GM19397 (cell line): ENCODE measurements at regions not wholly inside any gene's neighbourhood (a gene's known extent, or its start where the extent isn't known, plus 50 kb on each side); places are given as distances from the start of the nearest gene placed in this dataset.
"Not testable (repeated sequence)": the region's sequence is repeated elsewhere in the genome, so short reads cannot be mapped to it uniquely, and the experiment has no call there.

Source experiments
- ATAC-seq: cut with Tn5 transposase; IDR thresholded peaks from one replicate; pipeline ENCODE4 v1.9.1; 2021; ENCODE audit warnings: mild to moderate bottlenecking, moderate library complexity; ENCODE audit not compliant: unreplicated experiment

DNA sequence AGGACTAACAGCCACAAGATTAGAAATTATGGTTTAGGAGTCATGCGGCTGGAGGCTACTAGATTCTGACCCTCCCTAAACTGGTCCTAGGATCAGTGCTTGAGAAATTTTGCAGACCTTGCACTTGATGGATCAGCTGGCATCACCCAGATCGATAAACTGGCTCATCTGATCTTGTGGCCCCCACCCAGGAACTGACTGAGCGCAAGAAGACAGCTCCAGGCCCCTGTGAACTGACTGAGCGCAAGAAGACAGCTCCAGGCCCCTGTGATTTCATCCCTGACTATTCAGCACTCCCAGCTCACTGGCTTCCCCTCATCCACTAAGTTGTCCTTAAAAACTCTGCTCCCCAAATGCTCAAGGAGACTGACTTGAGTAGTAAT, 67.8 kb downstream of the MRPL36 start:
- not testable (repeated sequence) for ATAC-seq

DNA sequence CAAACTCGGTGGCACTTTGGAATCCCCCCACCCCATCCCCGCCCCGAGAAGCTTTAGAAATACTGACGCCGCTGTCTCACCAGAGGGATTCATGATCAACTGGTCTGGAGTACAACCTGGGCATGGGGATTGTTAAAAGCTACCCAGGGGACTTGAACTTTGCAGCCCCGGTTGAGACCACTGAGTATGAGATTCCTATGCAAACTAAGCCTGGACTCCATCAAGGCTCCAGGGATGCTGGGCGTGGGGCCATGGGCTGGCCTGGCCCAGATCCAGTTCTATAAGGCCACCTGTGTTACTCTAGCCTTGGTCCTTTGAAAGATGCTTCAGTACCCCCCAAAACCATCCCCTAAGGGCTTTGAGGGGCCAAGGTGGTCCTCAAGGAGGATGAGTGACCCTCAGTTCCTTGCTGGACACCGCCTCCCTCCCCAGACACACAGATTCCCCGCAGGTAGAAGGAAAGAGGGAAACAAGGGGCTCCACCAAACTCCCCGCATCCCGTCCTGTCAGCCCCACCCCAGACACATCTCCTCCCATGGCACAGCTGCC, 68.5 kb downstream of the MRPL36 start:
- no peak for ATAC-seq

DNA sequence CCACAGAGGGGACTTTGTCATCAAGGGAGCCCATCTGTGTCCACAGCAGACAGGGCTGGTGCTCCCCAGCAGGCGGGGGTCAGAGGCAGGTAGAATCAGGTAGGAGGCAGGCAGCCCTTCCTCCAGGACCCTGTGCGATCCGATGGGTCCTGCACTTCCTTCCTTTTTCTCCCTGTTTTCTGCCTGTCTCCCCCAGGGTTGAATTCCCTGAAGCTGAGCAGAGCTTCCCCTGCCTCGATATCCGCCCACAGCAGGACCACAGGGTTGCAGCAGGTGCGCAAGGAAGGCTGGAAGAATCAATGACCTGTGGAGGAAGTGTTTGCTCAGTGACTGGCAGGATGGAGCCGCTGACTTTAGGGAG, 69.2 kb downstream of the MRPL36 start:
- ATAC-seq: no peak

DNA sequence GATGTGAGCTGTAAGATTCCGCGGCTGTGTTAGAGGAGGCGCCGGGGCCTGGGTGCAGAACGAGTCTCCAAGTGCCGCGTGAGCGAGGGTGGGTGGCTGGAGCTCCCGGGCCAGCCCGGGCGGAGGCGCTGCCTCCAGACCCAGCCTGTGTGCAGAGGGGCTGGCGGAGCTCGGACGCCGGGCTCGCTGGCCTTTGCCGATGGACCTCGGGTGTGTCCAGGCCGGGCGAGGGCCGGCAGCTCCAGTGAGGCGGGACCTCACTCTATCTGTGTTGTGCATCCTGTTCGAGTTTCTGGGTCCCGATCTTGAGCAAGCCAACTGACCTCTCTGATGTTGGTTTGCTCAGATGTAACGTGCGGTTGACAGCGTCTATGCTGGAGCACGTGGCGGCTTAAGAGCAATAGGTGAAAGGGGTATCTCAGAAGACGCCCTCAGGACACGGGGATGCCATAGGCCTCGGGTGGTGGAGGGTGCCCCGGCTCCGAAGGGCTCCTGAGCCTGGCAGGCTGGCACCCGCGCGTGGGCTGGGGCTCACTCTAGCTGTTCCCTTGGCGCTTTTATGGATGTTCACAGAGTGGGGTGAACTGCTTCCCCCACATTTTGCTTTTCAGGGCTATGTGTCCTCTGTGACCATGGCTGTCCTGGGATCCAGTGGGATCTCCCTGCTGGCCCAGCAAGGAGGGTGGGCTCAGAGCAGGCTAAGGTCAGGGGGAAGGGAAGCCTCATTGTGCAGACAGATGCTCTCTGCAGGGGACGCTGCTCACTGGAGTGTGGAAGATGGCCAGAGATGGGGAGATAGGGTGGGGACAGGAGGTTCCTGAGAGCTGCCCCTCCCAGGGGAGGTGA, 69.8 kb downstream of the MRPL36 start:
- no peak for ATAC-seq

DNA sequence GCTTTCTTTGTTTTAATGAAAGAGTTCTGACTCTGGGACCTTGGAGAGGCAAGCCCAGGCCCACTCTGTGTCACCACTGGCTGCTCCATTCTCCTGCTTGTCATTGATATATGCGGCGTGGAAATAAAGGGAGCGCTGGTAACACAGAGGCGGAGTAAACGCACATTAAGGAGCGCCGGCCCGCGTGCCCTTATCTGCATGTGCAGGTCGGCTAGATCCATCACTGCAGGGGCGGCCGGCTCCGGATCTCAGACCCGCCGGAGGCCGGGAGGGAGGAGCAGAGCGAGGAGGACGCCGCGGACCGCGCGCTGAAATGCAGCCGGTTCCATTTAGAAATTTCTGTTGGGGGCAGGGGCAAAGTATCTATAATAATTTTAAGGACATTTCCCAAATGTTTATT, 70.8 kb downstream of the MRPL36 start:
- no peak for ATAC-seq

DNA sequence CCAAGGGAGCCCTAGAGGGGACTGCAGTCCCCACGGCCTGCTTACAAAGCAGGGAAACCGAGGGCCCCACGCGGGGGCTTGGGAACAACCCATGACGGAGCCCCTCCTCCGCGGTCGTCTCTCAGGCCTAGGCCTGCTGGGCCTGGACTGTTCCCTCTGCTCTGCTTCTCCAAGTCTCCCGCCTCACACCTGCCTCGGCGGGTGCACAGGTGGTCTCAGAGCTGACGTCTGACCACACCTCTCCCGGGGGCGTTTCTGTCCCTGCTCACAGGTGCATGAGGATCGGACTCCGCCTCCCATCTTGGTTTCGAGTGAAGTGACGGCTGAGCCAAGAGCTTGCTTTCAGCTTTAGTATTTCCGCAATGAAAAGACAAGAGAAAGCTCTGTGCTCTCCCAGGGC, 72.1 kb downstream of the MRPL36 start:
- ATAC-seq: no peak

DNA sequence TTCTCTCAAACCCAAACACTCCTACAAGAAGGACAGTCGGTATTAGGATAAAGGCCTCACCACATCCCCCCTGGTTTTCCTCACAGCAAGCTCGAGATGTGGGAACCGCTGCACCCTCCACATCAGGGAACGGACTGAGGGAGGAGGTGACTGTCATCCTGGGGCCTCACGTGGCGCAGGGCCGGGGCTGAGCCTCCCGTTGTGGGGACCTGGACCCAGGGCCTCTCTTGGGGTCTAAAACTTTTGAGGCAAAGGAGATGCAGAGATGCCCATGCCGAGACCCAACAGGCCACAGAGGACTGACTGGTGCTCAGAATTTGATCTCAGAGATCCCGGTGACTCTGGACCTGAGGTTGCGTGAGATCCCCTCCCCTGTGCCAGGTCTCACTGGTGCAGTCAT, 72.7 kb downstream of the MRPL36 start:
- ATAC-seq: no peak

DNA sequence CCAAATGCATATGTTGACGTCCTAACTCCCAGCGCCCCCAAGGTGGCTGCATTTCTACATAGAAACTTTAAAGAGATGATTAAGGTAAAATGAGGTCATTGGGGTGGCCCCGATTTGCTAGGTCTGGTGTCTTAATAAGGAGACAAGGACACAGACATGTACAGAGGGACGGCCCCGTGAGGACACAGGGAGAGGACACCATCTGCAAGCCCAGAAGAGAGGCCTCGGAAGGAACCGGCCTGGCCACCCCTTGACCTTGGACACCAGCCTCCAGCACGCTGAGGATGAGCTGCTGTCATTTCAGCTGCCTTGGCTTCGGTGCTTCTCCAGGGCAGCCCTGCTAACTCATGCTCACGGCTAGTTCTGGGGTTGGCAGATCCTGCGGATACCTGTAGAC, 73.2 kb downstream of the MRPL36 start:
- no peak for ATAC-seq

DNA sequence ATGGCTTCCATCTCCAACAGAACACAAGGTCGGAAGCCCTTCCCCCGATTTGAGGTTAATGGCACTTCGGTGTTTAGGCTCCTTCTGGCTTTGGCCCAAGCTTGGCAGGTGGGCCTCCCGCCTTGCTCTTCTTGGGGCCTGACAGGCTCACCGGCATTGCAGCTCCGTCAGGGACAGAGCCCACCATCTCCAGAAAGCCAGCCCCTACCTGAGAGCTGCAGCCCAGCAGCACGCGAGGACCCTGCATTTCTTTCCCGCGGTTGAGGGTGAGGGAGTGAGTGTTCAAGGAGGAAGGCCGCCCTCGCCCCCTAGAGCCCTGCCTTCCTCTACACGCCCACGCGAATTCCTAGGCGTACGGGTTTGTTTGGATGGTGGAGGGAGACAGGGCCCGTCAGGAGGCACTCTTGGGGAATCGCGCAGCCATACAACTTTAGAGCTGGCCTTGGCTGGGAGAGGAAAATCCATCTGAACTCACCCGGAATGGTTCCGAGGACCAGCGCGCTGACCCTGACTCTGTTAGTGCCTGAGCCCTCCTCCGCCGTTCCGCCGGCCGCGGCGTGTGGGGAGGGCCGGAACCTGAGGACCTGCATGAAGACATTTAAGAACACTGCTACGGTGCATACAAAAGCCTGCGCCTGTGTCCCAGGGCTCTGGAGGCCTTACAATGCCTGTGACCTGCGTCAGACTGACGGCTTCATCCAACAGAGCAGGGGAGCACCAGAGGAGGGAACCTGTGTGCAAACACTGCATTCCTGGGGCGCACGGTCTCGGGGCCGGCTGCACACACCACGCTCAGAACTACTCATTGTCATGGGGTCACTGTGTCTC, 73.8 kb downstream of the MRPL36 start:
- no peak for ATAC-seq

DNA sequence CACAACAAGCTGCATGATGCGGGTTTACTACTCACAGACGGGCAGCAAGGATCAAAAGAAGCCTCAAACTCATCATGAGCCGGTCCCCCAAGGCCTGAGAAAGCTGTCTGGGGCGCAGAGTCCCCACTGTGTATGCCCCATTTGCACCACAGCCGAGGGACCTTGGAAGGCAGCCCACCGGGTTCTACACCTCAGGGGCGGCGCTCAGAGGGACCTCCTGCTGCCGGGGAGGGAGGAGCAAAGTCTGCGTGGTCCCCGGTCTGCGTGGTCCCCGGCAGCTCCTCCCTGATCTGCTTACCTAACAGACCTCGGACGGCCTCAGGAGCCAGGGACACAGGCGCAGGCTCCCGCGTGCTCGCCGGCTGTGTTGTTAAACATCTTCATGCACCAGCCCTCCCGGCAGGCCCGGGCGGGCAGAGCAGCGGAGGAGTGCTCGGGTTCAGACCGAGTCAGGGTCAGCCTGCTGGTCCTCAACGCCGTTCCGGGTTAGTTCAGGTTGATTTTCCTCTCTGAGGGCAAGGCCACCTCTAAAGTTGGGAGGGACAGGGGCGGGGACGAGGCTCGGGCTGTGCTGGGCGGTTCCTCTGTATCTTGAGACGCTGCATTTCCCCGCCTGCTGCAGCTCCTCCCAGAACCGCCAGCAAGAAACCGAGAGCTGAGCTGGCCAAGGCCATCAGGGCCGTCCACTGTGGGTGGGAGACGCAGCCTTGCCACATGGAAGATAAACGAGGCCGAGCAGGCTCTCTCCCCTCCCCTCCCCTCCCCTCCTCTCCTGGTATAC, 74.6 kb downstream of the MRPL36 start:
- ATAC-seq: no peak

DNA sequence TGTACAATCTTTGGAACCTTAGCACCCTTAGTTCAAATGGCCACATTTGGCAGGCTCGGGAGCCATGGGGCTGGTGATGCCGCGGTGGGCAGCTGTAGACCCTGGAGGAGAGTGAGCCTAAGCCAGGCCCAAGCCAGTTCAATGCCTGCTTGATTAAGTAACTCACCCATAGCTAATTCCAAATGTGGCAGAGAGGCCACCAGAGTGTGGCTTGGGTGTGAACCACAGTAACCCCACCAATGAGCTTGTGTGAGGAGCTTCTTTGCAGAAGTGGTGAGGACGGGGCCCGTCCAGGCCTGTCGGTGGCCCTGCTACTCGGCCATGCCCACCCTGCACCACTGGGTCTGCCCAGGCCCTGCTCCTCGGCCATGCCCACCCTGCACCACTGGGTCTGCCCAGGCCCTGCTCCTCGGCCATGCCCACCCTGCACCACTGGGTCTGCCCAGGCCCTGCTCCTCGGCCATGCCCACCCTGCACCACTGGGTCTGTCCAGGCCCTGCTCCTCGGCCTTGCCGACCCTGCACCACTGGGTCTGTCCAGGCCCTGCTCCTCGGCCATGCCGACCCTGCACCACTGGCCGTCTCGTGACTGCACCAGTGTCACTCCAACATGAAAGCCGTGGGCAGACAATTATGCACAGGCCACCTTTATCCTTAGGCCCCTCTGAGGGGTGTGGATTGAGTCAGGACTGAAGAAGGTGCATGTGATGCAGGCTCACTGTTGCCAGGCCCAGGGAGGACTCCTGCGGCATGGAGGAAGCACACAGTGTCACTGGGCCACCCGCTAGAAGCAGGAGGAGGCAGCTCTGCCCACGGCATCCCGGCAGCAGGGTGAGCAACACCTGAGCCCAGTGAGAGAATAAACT, 75.4 kb downstream of the MRPL36 start:
- no peak for ATAC-seq

DNA sequence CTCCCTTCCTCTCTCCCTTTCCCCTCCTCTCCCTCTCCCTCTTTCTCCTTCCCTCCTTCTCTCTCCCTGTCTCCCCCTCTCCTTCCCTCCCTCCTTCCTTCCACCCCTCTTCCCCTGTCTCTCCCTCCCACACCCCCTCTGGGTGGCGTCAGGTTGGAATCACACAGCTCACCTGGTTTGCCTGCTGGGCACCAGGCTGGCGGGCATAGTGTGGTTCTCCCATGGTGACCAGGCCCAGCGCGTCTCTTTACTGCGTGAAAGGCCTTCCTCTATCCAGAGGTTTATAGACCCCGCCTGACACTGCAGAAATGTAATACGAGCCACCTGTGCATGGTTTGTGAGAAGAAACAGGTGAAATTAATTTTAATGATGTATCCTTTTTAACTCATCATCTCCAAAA, 76.2 kb downstream of the MRPL36 start:
- no peak for ATAC-seq

DNA sequence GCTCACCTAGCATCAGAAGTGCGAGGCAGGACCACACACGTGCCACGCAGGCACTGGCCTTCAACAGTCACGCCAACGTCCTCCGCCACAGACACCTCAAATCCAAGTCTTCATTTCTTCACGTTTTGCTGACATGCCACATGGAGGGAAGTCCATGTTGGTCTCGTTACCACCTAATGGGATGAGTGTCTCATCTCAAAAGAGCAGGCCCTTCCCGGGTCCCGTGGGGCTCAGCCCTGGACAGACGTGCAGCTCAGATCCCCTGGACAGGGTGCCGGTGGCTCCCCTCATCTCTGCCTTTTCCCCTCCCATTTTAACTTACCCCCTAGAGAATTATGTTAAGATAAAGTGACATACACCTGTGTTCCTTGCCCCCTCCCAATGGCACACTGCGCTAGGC, 76.8 kb downstream of the MRPL36 start:
- ATAC-seq: no peak

DNA sequence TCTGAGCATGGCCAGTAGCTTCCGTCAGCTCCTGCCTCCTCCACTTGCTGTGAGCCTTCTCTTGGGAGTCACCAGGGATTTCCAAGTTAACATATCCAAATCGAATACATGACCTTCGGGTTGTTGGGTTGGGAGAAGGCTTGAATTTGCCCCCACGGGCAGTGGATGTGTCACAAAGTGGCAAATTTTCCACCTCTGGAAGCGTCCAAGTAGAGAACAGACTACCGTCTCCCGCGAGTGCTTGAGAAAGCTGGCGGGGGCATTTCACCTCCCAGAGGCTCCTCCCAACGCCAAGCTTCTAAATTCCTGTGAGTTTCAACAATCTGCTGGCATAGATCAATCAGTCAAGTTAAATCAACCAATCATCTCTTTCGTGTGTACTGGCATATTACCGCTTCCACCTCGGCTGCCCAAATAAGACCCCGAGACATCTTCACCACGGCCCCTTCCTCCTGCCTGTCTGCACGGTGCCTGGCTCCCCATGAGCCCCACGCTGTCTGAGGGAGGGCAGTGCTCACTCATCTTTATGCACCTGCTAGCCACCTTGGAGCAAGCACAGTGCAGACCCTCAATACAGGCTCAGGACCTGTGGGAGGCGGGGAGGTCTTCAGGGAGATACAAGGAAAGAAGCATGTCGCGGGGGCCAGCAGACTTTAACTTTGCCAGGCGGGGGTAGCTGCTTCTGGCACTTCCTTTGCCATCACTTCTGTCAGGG, 79.1 kb downstream of the MRPL36 start:
- ATAC-seq: no peak

DNA sequence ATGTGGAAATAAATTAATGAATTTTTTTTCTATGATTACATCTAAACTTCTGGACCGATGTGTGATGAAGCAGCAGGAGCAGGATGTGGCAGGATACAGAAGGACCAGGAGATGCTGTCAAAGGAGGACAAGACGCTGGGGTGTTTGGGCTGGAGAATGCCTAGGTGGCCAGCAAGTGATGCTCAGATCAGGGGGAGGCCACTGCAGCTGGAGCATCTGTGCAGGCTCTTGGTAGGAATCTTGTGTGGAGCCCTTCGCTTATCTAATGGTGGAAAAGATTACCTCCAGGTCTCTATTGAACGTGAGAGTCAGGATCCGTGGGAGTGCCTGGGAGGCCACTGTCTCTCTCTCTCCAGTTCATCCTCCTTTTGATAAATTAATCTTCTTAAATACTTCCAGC, 79.8 kb downstream of the MRPL36 start:
- no peak for ATAC-seq

DNA sequence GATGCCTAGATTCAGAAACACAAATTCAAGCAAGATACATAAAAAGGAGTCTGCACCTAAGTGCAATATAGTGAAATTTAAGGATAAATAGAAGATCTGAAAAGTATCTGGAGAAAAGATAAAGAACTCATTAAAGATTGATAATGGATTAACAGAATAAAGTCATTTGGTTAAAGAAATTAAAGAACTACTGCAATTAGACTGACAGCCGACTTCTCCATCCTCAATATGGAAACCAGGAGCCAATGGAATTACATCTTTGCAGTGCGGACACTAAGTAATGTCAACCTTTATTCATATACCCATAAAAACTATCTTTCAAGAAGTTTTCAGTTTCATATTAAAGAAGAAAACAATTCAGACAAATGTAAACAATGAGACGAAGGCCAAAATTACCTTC, 81.0 kb downstream of the MRPL36 start:
- ATAC-seq: no peak

DNA sequence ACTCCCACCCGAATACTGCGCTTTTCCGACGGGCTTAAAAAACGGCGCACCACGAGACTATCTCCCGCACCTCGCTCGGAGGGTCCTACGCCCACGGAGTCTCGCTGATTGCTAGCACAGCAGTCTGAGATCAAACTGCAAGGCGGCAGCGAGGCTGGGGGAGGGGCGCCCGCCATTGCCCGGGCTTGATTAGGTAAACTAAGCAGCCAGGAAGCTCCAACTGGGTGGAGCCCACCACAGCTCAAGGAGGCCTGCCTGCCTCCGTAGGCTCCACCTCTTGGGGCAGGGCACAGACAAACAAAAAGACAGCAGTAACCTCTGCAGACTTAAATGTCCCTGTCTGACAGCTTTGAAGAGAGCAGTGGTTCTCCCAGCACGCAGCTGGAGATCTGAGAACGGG, 89.5 kb downstream of the MRPL36 start:
- ATAC-seq: not testable (repeated sequence)

DNA sequence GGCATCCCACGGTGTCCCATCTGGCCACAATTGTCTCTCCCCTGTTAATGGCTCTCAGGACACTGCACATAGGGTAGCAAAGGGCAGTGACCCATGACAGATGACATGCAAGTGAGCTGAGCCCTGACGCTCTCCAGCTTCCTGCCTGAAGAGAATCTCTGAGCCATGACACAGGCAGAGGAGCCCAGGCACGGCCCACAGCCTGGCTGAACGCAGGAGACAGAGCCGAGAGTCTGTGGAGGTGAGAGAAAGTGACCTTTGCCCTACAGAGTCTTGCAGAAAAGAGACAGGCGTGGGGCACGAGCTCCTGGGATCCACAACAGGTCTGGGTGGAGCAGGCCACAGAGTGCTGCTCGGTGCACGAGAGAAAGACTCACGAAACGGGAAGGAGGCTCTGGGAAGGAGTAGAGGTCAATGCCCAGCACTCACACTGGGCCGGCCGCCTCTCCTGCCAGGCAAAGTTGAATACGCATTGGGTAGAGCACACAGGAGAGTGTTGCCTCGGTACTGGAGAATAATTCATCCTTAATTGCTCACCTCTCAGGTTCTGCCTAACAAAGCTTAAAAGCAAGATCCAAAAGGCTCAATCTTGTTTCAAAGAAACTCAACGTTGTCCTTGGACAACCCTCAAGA, 90.3 kb downstream of the MRPL36 start:
- no peak for ATAC-seq

DNA sequence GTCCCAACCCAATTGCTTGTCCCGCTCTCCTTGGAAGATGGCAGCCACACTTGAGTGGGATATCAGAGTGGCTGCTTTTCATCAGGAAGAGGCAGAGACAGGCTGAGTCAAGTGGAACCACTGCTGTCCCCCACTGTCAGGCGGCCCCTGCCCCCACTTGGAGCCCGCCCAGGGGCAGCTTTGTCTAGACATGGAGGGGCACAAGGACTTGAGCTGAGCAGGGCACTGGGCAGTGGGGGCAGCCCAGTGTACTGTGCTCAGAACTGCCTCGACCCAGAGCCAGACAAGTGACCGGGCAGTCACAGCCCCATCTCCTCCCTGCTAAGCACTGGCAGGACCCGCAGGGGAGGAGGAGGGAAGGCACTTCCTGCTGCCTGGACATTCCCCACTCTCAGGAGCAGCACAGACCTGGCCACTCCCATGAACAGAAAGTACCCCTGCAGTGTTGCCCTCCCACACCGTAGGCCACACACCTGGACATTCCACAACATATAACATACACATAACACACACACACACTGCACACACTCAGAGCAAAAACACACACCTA, 91.0 kb downstream of the MRPL36 start:
- ATAC-seq: no peak
